OCI-LY3 (cell line): ENCODE measurements at regions not wholly inside any gene's neighbourhood (a gene's known extent, or its start where the extent isn't known, plus 50 kb on each side); places are given as distances from the start of the nearest gene placed in this dataset.

Source experiments
- H2AFZ ChIP-seq: fragments of 200-600, 300-600 bp; shearing (Covaris generic); 2 replicates; pipeline ENCODE4 v1.6.0; 2014; ENCODE audit warnings: antibody characterized with exemption, low read depth, low read length
- H3K27ac ChIP-seq: fragments of 200-600, 300-600 bp; sonication (generic); 2 replicates; pipeline ENCODE4 v1.5.1; 2014; ENCODE audit warnings: mild to moderate bottlenecking, low read length, moderate library complexity, mixed read lengths
- H3K27me3 ChIP-seq: fragments of 200-600, 300-600 bp; sonication (generic); 2 replicates; pipeline ENCODE4 v1.6.1; 2014; ENCODE audit warnings: low read depth, low read length, mixed read lengths
- H3K36me3 ChIP-seq: fragments of 200-600, 300-600 bp; sonication (generic); replicated peaks from 2 replicates; pipeline ENCODE3; 2014; ENCODE audit warnings: low read depth, low read length, mixed read lengths
- H3K4me1 ChIP-seq: fragments of 300-600, 200-600 bp; sonication (generic); 2 replicates; pipeline ENCODE4 v1.6.1; 2014; ENCODE audit warnings: low read length, mixed read lengths
- H3K4me2 ChIP-seq: fragments of 200-600, 300-600 bp; sonication (generic); 2 replicates; pipeline ENCODE4 v1.6.1; 2014; ENCODE audit warnings: low read length, mixed read lengths
- H3K4me3 ChIP-seq: fragments of 300-600, 200-600 bp; sonication (generic); 2 replicates; pipeline ENCODE4 v1.5.1; 2014; ENCODE audit warnings: antibody characterized with exemption, mild to moderate bottlenecking, low read length, moderate library complexity
- H3K79me2 ChIP-seq: fragments of 300-600, 200-600 bp; shearing (Covaris generic); 2 replicates; pipeline ENCODE4 v1.6.1; 2014; ENCODE audit warnings: mild to moderate bottlenecking, low read length, mixed read lengths
- H3K9ac ChIP-seq: fragments of 300-600, 200-600 bp; shearing (Covaris generic); 2 replicates; pipeline ENCODE4 v1.6.0; 2014; ENCODE audit warnings: mild to moderate bottlenecking, low read length, moderate library complexity
- H3K9me3 ChIP-seq: fragments of 200-600, 300-600 bp; shearing (Covaris generic); 2 replicates; pipeline ENCODE4 v1.6.1; 2014; ENCODE audit warnings: low read length, mixed read lengths; ENCODE audit not compliant: insufficient read depth
- H4K20me1 ChIP-seq: fragments of 200-600, 300-600 bp; sonication (generic); 2 replicates; pipeline ENCODE4 v1.6.1; 2016; ENCODE audit warnings: low read length, mixed read lengths; ENCODE audit not compliant: insufficient read depth
- EZH2phosphoT487 ChIP-seq: fragments of 200-600 bp; shearing (Covaris generic); IDR thresholded peaks from 2 replicates; pipeline ENCODE4 v1.6.1; 2018; ENCODE audit warnings: antibody characterized with exemption, mixed run types, low read depth
- TF ChIP-seq, protein P1 (sequence below): fragments of 200-600, 300-600 bp; sonication (generic); IDR thresholded peaks from 2 replicates; pipeline ENCODE4 v1.5.1; 2014; ENCODE audit warnings: antibody characterized with exemption, low read length, low read depth

DNA sequence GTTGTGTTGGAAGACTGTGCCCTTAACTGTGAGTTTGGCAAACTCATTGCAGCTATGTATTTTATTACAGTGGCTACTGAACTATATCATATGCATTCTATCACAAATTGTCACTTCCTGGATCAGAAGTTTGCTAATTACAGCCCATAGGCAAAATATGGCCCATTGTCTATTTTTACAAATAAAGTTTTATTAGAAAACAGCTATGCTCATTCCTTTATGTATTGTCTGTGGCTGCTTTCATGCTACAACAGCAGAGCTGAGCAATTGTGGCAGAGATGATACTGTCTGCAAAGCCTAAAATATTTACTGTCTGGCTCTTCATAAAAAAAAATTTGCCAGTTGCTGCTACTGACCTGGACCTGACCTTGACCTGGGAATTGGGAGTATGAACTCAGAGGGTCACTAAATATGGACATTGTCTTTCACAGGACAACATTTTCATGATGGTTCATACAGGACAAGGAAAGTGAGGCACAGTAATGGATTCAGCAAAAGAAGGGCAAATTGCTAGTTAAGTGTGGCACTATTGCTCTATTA is 316.9 kb downstream of the ZNF621 start:
- Histone ChIP-seq H3K36me3 (no peaks in the 10 kb centered on the region), H3K27me3 (no peaks in the 10 kb centered on the region), H3K4me1 (no peaks in the 10 kb centered on the region), H3K4me2 (no peak overlapping the region), H3K79me2 (no peaks in the 10 kb centered on the region), H3K9ac (no peak overlapping the region), H3K27ac (no peak overlapping the region), H3K9me3 (no peaks in the 10 kb centered on the region), H3K4me3 (no peak overlapping the region), H4K20me1 (no peaks in the 10 kb centered on the region), H2AFZ (no peak overlapping the region)
- no peak for TF ChIP-seq EZH2phosphoT487
- TF ChIP-seq, protein P1, sequence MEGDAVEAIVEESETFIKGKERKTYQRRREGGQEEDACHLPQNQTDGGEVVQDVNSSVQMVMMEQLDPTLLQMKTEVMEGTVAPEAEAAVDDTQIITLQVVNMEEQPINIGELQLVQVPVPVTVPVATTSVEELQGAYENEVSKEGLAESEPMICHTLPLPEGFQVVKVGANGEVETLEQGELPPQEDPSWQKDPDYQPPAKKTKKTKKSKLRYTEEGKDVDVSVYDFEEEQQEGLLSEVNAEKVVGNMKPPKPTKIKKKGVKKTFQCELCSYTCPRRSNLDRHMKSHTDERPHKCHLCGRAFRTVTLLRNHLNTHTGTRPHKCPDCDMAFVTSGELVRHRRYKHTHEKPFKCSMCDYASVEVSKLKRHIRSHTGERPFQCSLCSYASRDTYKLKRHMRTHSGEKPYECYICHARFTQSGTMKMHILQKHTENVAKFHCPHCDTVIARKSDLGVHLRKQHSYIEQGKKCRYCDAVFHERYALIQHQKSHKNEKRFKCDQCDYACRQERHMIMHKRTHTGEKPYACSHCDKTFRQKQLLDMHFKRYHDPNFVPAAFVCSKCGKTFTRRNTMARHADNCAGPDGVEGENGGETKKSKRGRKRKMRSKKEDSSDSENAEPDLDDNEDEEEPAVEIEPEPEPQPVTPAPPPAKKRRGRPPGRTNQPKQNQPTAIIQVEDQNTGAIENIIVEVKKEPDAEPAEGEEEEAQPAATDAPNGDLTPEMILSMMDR = no peak

DNA sequence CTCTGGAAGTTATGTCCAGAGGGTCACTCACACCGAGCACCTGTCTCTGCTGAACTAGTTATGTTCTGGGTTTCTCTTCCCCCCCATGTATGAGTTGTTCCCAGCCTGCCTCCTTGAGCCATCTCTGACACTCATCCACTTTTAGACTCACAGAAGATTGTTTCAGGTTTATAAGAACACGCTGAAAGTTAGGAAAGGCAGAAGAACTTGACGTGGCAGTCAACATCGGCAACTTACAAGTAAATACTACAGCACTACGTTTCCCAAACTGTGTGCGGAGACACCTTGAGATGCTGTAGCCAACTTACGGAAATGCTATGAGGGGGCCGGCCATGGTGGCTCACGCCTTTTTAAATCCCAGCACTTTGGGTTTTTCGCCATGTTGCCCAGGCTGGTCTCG is 318.0 kb downstream of the ZNF621 start:
- Histone ChIP-seq H3K9ac (no peak overlapping the region), H3K27me3 (peaks cover 7% of the 10 kb centered on the region; the same call in 1 of the 2 replicates), H4K20me1 (no peaks in the 10 kb centered on the region), H3K27ac (no peak overlapping the region), H3K4me1 (no peaks in the 10 kb centered on the region), H3K9me3 (no peaks in the 10 kb centered on the region), H3K4me2 (no peak overlapping the region), H3K4me3 (no peak overlapping the region), H2AFZ (no peak overlapping the region), H3K36me3 (no peaks in the 10 kb centered on the region), H3K79me2 (no peaks in the 10 kb centered on the region)
- TF ChIP-seq, protein P1 = no peak
- TF ChIP-seq EZH2phosphoT487 = no peak

DNA sequence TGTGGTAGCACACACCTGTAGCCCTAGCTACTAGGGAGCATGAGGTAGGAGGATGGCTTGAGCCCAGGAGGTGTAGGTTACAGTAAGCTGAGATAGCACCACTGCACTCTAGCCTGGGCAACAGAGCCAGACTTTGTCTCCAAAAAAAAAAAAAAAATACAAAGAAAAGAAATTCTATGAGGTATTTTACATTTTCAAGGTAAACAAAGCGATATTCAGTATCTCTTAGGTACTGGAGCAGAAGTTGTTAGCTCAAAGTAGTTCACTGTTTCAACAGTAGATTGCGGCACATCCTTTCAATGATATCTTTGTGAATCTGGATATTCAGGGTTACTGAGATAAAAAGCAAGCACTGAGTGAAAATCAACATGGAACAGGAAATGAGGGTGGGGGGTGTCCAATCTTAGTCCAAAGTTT is 318.5 kb downstream of the ZNF621 start:
- TF ChIP-seq EZH2phosphoT487 = no peak
- TF ChIP-seq, protein P1 = no peak
- Histone ChIP-seq H2AFZ (no peak overlapping the region), H3K4me2 (no peak overlapping the region)

DNA sequence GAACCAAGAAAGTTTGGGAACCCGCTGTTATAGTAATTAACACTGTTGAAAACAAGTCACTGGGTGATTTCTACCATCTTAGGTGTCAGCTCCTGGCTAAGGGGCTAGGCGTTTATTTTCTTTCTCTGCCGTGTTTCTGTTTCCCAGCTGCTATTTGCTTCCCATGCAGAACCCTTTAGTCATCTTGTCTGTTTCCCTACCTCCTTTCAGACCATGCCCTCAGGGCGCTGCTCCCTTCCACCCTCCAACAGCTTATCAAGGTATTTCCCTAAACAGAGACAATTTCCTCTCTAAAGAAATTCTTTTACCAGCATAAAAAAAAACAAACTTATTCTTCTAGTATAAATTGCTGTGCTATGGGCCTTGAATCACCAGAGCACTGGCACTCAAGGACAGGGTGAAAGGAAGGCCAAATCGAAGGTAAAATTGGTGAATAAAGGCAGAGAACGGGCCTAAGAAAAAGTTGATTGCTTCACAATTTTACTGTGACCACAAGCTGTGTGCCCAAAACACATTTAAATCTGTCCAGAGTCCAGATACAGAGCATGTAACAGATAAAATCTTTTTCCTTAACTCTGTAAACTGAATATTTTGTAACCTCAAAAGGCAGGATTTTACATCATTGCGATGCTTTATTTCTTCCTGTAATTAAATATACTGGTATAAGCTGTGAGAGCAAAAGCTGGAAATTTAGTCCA is 319.2 kb downstream of the ZNF621 start:
- H3K4me1 ChIP-seq = no peaks in the 10 kb centered on the region
- no peaks in the 10 kb centered on the region for H3K9me3 ChIP-seq
- H3K79me2 ChIP-seq = no peaks in the 10 kb centered on the region
- no peak overlapping the region for H3K27ac ChIP-seq
- H3K27me3 ChIP-seq = peaks cover 11% of the 10 kb centered on the region
- no peaks in the 10 kb centered on the region for H4K20me1 ChIP-seq
- TF ChIP-seq, protein P1 = no peak
- no peak for TF ChIP-seq EZH2phosphoT487
- H3K9ac ChIP-seq = no peak overlapping the region
- H3K4me2 ChIP-seq = no peak overlapping the region
- no peak overlapping the region for H2AFZ ChIP-seq
- no peak overlapping the region for H3K4me3 ChIP-seq
- H3K36me3 ChIP-seq = no peaks in the 10 kb centered on the region

More for the DNA sequence above, 318.5 kb downstream of the ZNF621 start:
- Histone ChIP-seq H3K27me3 (peaks cover 7% of the 10 kb centered on the region; the same call in 1 of the 2 replicates), H3K9me3 (no peaks in the 10 kb centered on the region), H3K36me3 (no peaks in the 10 kb centered on the region), H3K4me3 (no peak overlapping the region), H3K9ac (no peak overlapping the region), H3K4me1 (no peaks in the 10 kb centered on the region), H3K27ac (no peak overlapping the region), H4K20me1 (no peaks in the 10 kb centered on the region), H3K79me2 (no peaks in the 10 kb centered on the region)
